ENCODE measurements at regions not wholly inside any gene's neighbourhood (a gene's known extent, or its start where the extent isn't known, plus 50 kb on each side); places are given as distances from the start of the nearest gene placed in this dataset.

DNA sequence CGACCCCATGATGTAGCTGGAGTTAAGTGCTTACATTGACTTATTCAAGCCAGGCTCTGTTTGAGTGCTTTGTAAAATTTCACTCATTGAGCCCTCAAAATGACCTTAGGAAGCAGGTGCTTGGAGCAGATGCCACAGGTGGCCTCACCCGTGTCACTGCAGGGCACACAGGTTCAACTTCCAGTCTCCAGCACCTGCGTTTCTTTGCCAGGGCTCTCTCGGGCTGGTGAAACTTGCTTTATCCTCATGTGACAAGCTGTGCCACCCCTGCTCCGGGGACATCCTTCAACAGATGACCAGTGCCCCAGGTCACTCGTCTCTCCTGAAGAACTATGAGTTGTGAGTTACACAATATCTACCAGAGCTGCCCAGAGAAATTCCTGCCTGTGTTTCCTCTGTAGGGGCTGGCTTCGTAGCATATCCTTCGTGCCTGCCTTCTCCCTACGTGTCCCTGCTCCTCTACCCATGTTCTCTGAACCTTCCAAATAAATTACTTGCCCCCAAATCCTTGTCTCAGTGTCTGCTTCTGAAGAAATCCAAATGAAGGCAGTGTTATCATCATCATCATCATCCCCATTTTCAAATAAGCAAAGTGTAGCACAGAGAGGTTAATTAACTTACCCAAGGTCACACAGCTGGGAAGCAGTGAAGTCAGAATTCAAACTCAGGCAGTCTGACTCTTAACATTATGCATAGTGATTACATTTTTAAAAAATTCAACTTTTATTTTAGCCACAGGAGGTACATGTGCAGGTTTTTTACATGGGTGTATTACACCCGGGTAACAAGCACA lies 352.5 kb downstream of the NPIPA8 start:
- Histone ChIP-seq H3K36me3 (no peaks in the 10 kb centered on the region), H3K27me3 (peaks cover 0 to 12% of the 10 kb centered on the region in 2 donors)
- ATAC-seq, result no peak

DNA sequence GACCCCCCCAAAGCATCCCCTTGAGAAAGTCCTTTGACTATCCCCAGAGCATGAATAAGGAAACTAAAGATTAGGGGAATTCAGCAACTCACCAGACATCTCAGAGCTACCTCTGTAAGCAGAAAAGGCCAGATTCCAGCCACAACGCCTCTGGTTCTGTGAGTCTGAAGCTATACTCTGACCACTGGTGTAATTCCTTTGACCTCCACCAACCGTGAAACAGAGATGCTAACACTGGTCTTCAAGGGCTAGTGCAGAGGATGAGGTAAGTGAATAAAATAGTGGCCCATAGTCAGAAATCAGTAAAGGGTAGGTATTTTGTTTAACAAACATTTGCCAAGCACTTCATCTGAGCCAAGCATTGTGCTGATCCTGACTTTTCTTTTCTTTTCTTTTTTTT lies 353.4 kb downstream of the NPIPA8 start:
- H3K4me3 ChIP-seq, result no peak overlapping the region
- no peaks in the 10 kb centered on the region for H3K4me1 ChIP-seq
- peaks cover 0 to 7% of the 10 kb centered on the region in 2 donors for H3K27me3 ChIP-seq
- intact Hi-C loops (cut with DNase I), result no loop called here
- no peaks in the 10 kb centered on the region for H3K36me3 ChIP-seq
- DNase-seq, result no peak
- no peak for ATAC-seq
- H3K9me3 ChIP-seq, result no peaks in the 10 kb centered on the region
- H3K27ac ChIP-seq, result no peak overlapping the region
- TF ChIP-seq, protein P1, sequence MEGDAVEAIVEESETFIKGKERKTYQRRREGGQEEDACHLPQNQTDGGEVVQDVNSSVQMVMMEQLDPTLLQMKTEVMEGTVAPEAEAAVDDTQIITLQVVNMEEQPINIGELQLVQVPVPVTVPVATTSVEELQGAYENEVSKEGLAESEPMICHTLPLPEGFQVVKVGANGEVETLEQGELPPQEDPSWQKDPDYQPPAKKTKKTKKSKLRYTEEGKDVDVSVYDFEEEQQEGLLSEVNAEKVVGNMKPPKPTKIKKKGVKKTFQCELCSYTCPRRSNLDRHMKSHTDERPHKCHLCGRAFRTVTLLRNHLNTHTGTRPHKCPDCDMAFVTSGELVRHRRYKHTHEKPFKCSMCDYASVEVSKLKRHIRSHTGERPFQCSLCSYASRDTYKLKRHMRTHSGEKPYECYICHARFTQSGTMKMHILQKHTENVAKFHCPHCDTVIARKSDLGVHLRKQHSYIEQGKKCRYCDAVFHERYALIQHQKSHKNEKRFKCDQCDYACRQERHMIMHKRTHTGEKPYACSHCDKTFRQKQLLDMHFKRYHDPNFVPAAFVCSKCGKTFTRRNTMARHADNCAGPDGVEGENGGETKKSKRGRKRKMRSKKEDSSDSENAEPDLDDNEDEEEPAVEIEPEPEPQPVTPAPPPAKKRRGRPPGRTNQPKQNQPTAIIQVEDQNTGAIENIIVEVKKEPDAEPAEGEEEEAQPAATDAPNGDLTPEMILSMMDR (IDR thresholded peaks at IDR 0.05), result no peak

More for the DNA sequence above, 352.5 kb downstream of the NPIPA8 start:
- H3K4me1 ChIP-seq, result no peaks in the 10 kb centered on the region
- H3K4me3 ChIP-seq, result no peak overlapping the region
- no peak for DNase-seq
- no peak overlapping the region for H3K27ac ChIP-seq
- H3K9me3 ChIP-seq, result no peaks in the 10 kb centered on the region
- TF ChIP-seq, protein P1 (IDR thresholded peaks at IDR 0.05), result no peak
- intact Hi-C loops (cut with DNase I), result no loop called here

DNA sequence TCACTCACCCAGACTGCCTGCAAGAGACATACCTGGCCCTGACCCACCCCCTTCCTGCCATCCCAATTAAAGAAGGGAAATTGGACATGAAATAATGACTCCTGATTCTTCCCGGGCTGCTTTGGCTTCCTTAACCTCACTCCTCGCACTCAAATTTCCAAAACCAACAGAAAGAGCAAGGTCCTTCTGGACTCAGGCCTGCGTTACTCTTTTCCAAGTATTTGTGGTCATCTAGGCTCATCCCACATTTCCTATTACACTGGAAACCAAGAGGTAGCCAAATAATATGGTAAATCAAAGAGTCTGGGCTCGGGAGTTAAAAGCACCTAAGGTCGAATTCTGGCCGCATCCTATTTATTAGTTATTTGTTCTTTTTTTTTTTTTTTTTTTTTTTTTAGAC lies 359.3 kb downstream of the NPIPA8 start:
- Histone ChIP-seq H3K4me3 (no peak overlapping the region), H3K4me1 (no peaks in the 10 kb centered on the region), H3K36me3 (no peaks in the 10 kb centered on the region), H3K9me3 (no peaks in the 10 kb centered on the region), H3K27ac (no peak overlapping the region), H3K27me3 (no peaks in the 10 kb centered on the region)
- ATAC-seq, result no peak
- intact Hi-C loops (cut with DNase I), result no loop called here
- TF ChIP-seq, protein P1 (IDR thresholded peaks at IDR 0.05), result no peak
- no peak for DNase-seq

DNA sequence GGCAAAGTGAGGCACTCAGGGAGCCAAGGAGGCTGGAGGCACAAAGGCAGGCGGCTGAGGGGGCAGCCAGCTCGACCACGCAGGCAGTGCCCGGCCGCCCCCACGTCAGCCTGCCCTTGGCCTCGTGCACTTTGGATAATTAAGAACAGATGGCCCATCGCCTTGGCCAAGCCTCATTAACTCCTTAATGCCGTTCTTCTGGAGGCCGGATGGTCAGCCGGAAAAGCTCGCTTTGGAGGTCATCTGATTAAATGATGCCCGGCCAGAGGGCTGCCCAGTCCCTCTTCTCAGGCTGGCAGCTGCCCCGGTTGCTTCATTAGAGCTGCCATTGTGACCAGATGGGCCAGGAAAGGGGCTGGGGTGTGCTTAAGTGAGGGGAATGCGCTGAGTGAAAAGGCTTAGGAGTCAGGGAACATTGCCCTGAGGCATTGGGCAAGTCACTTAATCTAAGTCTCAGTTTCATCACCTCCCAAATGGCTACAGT lies 364.0 kb downstream of the NPIPA8 start:
- no peaks in the 10 kb centered on the region for H3K36me3 ChIP-seq
- no peak overlapping the region for H3K27ac ChIP-seq
- ATAC-seq, result no peak
- intact Hi-C loops (cut with DNase I), result no loop called here
- H3K4me3 ChIP-seq, result no peak overlapping the region
- TF ChIP-seq, protein P1 (IDR thresholded peaks at IDR 0.05), result no peak
- DNase-seq, result no peak
- H3K27me3 ChIP-seq, result no peaks in the 10 kb centered on the region
- H3K9me3 ChIP-seq, result no peaks in the 10 kb centered on the region
- no peaks in the 10 kb centered on the region for H3K4me1 ChIP-seq

DNA sequence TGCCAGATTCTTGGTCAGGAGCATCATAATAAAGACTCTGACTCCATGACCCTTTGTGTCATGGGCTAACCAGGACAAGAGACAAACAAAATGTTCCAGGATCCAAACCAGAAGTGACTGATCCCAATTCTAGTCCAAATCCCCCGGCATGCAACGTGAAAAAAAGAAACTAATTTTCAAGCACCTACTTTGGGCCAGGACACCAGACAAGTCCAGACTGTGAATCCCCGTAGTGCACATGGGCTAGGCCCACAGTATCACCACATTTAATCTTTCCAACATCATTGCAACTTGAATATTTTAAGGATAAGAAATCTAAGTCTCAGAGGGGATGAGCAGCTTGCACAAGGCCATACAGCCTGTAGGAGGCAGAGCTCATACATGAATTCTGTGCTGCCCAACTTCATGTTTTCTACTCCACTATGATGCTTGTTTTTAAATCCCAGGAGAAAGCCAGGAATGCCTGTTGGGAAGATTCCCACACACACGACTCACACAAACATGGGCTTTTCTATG lies 365.7 kb downstream of the NPIPA8 start:
- H3K4me1 ChIP-seq, result no peaks in the 10 kb centered on the region
- peak; percentile 41 for ATAC-seq
- no peaks in the 10 kb centered on the region for H3K36me3 ChIP-seq
- DNase-seq, result no peak
- intact Hi-C loops (cut with DNase I), result no loop called here
- H3K27me3 ChIP-seq, result no peaks in the 10 kb centered on the region
- TF ChIP-seq, protein P1 (IDR thresholded peaks at IDR 0.05), result no peak
- no peak overlapping the region for H3K27ac ChIP-seq
- no peak overlapping the region for H3K4me3 ChIP-seq
- no peaks in the 10 kb centered on the region for H3K9me3 ChIP-seq

Measured in left lung (tissue), 4 donors.